Subcutaneous abdominal adipose tissue (tissue), 5 donors: ENCODE measurements at regions not wholly inside any gene's neighbourhood (a gene's known extent, or its start where the extent isn't known, plus 50 kb on each side); places are given as distances from the start of the nearest gene placed in this dataset.

Experiments used
- H3K27ac ChIP-seq: one replicate; pipeline ENCODE4 v1.7.0; 2013; ENCODE audit warnings: low read depth, mild to moderate bottlenecking, inconsistent platforms, low read length, moderate library complexity
- H3K27me3 ChIP-seq, 5 donors: one replicate each; pipeline ENCODE4 v1.7.0; 2013; ENCODE audit warnings: low read length in 5 of 5, inconsistent platforms in 1 of 5; ENCODE audit not compliant: control insufficient read depth in 5 of 5, insufficient read depth in 4 of 5
- H3K36me3 ChIP-seq, 5 donors: one replicate each; pipeline ENCODE4 v1.7.0; 2013; ENCODE audit warnings: low read length in 5 of 5; ENCODE audit not compliant: control insufficient read depth in 5 of 5, insufficient read depth in 5 of 5
- H3K4me1 ChIP-seq, 5 donors: one replicate each; pipeline ENCODE4 v1.7.0; 2013; ENCODE audit warnings: low read length in 5 of 5, mild to moderate bottlenecking in 3 of 5, moderate library complexity in 1 of 5; ENCODE audit not compliant: control insufficient read depth in 5 of 5, insufficient read depth in 5 of 5
- H3K4me3 ChIP-seq, 5 donors: one replicate each; pipeline ENCODE4 v1.7.0; 2013; ENCODE audit warnings: low read length in 5 of 5, low read depth in 1 of 5
- H3K9ac ChIP-seq, 5 donors: one replicate each; pipeline ENCODE4 v1.7.0; 2013; ENCODE audit warnings: low read length in 5 of 5, mild to moderate bottlenecking in 4 of 5, moderate library complexity in 3 of 5
- H3K9me3 ChIP-seq, 5 donors: one replicate each; pipeline ENCODE4 v1.7.0; 2013; ENCODE audit warnings: low read length in 5 of 5; ENCODE audit not compliant: control insufficient read depth in 5 of 5
- donor health status: healthy.
- donor health status: healthy.
- donor health status: healthy.
- donor health status: healthy.
- donor health status: healthy.

GRCh38 chr12:113568021-113568420, 96.3 kb upstream of the LHX5 start:
- H3K27ac ChIP-seq, result no peak overlapping the region
- no peak overlapping the region for H3K4me3 ChIP-seq
- no peaks in the 10 kb centered on the region for H3K36me3 ChIP-seq
- H3K4me1 ChIP-seq, result no peaks in the 10 kb centered on the region
- no peak overlapping the region for H3K9ac ChIP-seq
- peaks cover 0 to 4% (median 0%) of the 10 kb centered on the region in 5 donors for H3K9me3 ChIP-seq
- H3K27me3 ChIP-seq, result peaks cover 2 to 20% (median 8%) of the 10 kb centered on the region in 5 donors

- H3K9me3 ChIP-seq, result no peaks in the 10 kb centered on the region
Measured at GRCh38 chr12:113565368-113565767, 93.7 kb upstream of the LHX5 start.

GRCh38 chr12:113561068-113561780, 89.6 kb upstream of the LHX5 start:
- no peak overlapping the region for H3K4me3 ChIP-seq
- no peak overlapping the region for H3K27ac ChIP-seq
- no peaks in the 10 kb centered on the region for H3K36me3 ChIP-seq
- no peak overlapping the region for H3K9ac ChIP-seq
- H3K27me3 ChIP-seq, result peaks cover 7 to 19% (median 13%) of the 10 kb centered on the region in 5 donors
- H3K4me1 ChIP-seq, result no peaks in the 10 kb centered on the region
- H3K9me3 ChIP-seq, result peaks cover 0 to under 1% (median 0%) of the 10 kb centered on the region in 5 donors

More at GRCh38 chr12:113565368-113565767, 93.7 kb upstream of the LHX5 start:
- Histone ChIP-seq H3K9ac (no peak overlapping the region), H3K4me1 (no peaks in the 10 kb centered on the region), H3K27me3 (peaks cover 8 to 32% (median 11%) of the 10 kb centered on the region in 5 donors), H3K4me3 (no peak overlapping the region), H3K27ac (no peak overlapping the region), H3K36me3 (no peaks in the 10 kb centered on the region)

GRCh38 chr12:113559466-113559865, 87.8 kb upstream of the LHX5 start:
- H3K27me3 ChIP-seq, result peaks cover 7 to 19% (median 13%) of the 10 kb centered on the region in 5 donors
- H3K27ac ChIP-seq, result no peak overlapping the region
- no peaks in the 10 kb centered on the region for H3K4me1 ChIP-seq
- no peak overlapping the region for H3K4me3 ChIP-seq
- H3K9me3 ChIP-seq, result peaks cover 0 to 9% (median 4%) of the 10 kb centered on the region in 5 donors
- H3K36me3 ChIP-seq, result no peaks in the 10 kb centered on the region
- H3K9ac ChIP-seq, result no peak overlapping the region

GRCh38 chr12:113555226-113555625, 83.6 kb upstream of the LHX5 start:
- H3K4me1 ChIP-seq, result no peaks in the 10 kb centered on the region

GRCh38 chr12:113552760-113553159, 81.1 kb upstream of the LHX5 start:
- no peak overlapping the region for H3K27ac ChIP-seq
- no peaks in the 10 kb centered on the region for H3K36me3 ChIP-seq
- H3K9ac ChIP-seq, result no peak overlapping the region
- H3K4me1 ChIP-seq, result no peaks in the 10 kb centered on the region
- peaks cover 3 to 11% (median 8%) of the 10 kb centered on the region in 5 donors for H3K27me3 ChIP-seq
- H3K4me3 ChIP-seq, result no peak overlapping the region
- peaks cover 13 to 23% (median 14%) of the 10 kb centered on the region in 5 donors for H3K9me3 ChIP-seq

More at GRCh38 chr12:113555226-113555625, 83.6 kb upstream of the LHX5 start:
- no peak overlapping the region for H3K4me3 ChIP-seq
- H3K27ac ChIP-seq, result no peak overlapping the region
- H3K9ac ChIP-seq, result no peak overlapping the region
- H3K27me3 ChIP-seq, result peaks cover 4 to 15% (median 9%) of the 10 kb centered on the region in 5 donors
- peaks cover 4 to 12% (median 9%) of the 10 kb centered on the region in 5 donors for H3K9me3 ChIP-seq
- no peaks in the 10 kb centered on the region for H3K36me3 ChIP-seq

- H3K9me3 ChIP-seq, result peaks cover 13 to 23% (median 14%) of the 10 kb centered on the region in 5 donors
- no peak overlapping the region for H3K9ac ChIP-seq
- H3K4me1 ChIP-seq, result no peaks in the 10 kb centered on the region
- no peaks in the 10 kb centered on the region for H3K36me3 ChIP-seq
- H3K27ac ChIP-seq, result no peak overlapping the region
- H3K4me3 ChIP-seq, result no peak overlapping the region
- peaks cover 3 to 16% (median 11%) of the 10 kb centered on the region in 5 donors for H3K27me3 ChIP-seq
Measured at GRCh38 chr12:113551563-113551962, 79.9 kb upstream of the LHX5 start.

- no peaks in the 10 kb centered on the region for H3K4me1 ChIP-seq
- H3K36me3 ChIP-seq, result no peaks in the 10 kb centered on the region
- H3K27ac ChIP-seq, result no peak overlapping the region
- peaks cover 10 to 22% (median 18%) of the 10 kb centered on the region in 5 donors for H3K9me3 ChIP-seq
- H3K4me3 ChIP-seq, result no peak overlapping the region
- peaks cover 3 to 16% (median 10%) of the 10 kb centered on the region in 5 donors for H3K27me3 ChIP-seq
- H3K9ac ChIP-seq, result no peak overlapping the region
Measured at GRCh38 chr12:113548467-113548866, 76.8 kb upstream of the LHX5 start.

GRCh38 chr12:113546916-113547863, 75.5 kb upstream of the LHX5 start:
- no peaks in the 10 kb centered on the region for H3K4me1 ChIP-seq
- H3K36me3 ChIP-seq, result no peaks in the 10 kb centered on the region
- H3K9ac ChIP-seq, result no peak overlapping the region
- peaks cover 0 to 16% (median 10%) of the 10 kb centered on the region in 5 donors for H3K27me3 ChIP-seq
- H3K27ac ChIP-seq, result no peak overlapping the region
- H3K9me3 ChIP-seq, result peaks cover 10 to 22% (median 18%) of the 10 kb centered on the region in 5 donors
- no peak overlapping the region for H3K4me3 ChIP-seq

GRCh38 chr12:113537751-113538087, 66.0 kb upstream of the LHX5 start:
- no peak overlapping the region for H3K27ac ChIP-seq
- peaks cover 11 to 22% (median 14%) of the 10 kb centered on the region in 5 donors for H3K27me3 ChIP-seq
- H3K4me3 ChIP-seq, result no peak overlapping the region
- peaks cover 3 to 14% (median 4%) of the 10 kb centered on the region in 5 donors for H3K9me3 ChIP-seq
- no peaks in the 10 kb centered on the region for H3K36me3 ChIP-seq
- peaks cover 0 to 4% (median 0%) of the 10 kb centered on the region in 5 donors for H3K4me1 ChIP-seq
- H3K9ac ChIP-seq, result no peak overlapping the region
